Left ventricle myocardium inferior (tissue), 1 donor: ENCODE measurements at regions not wholly inside any gene's neighbourhood (a gene's known extent, or its start where the extent isn't known, plus 50 kb on each side); places are given as distances from the start of the nearest gene placed in this dataset.

Experiments used
- DNase-seq: peaks from one replicate; pipeline ENCODE4 v3.0.0-alpha.2; 2020
- H3K27ac ChIP-seq: fragments of 200-600 bp; replicated peaks from 2 replicates; pipeline ENCODE4 v1.8.0; 2021
- H3K27me3 ChIP-seq: fragments of 200-600 bp; 2 replicates; pipeline ENCODE4 v1.8.0; 2021; ENCODE audit warnings: low read depth
- H3K36me3 ChIP-seq: fragments of 200-600 bp; 2 replicates; pipeline ENCODE4 v1.8.0; 2021
- H3K4me1 ChIP-seq: fragments of 200-600 bp; 2 replicates; pipeline ENCODE4 v1.8.0; 2021
- H3K4me3 ChIP-seq: fragments of 200-600 bp; 2 replicates; pipeline ENCODE4 v1.8.0; 2021; ENCODE audit warnings: mild to moderate bottlenecking, moderate library complexity
- H3K9me3 ChIP-seq: fragments of 200-600 bp; replicated peaks from 2 replicates; pipeline ENCODE4 v1.8.0; 2021
- intact Hi-C: fragments of 100-400 bp; cut with micrococcal nuclease; formaldehyde crosslinking; loops from one replicate; pipeline ENCODE4 v1.11.0; 2022
- TF ChIP-seq, protein P1 (sequence below): fragments of 200-600 bp; IDR thresholded peaks from 2 replicates; pipeline ENCODE4 v1.8.0; 2021; ENCODE audit warnings: antibody characterized with exemption, mild to moderate bottlenecking, borderline replicate concordance
- donor health status: DM: no; HTN: yes; CAD: no; lungs with severe emphysema.

DNA sequence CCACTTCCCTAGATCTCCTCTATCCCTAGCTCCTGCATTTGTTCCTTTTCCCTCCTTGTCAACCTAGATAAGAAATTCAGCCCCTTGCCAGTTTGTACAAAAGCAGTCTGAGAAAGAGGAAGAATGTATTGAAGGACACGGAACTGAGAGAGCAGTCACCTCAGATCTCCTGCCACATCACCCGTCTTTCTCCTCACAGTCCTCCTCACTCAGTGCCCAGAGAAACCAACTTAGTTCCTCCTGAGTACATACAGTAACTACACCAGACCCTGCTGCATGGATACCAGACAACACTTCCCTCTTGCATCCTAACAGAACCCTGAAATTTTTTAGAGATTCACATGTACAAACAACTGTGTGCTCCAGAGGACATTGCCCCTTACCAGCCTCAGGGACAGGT, 563.6 kb upstream of the ADAMTS9 start:
- Histone ChIP-seq H3K36me3 (no peaks in the 10 kb centered on the region), H3K9me3 (peaks cover 13% of the 10 kb centered on the region), H3K4me1 (no peaks in the 10 kb centered on the region), H3K27ac (no peak overlapping the region), H3K27me3 (no peaks in the 10 kb centered on the region), H3K4me3 (no peak overlapping the region)
- TF ChIP-seq, protein P1, sequence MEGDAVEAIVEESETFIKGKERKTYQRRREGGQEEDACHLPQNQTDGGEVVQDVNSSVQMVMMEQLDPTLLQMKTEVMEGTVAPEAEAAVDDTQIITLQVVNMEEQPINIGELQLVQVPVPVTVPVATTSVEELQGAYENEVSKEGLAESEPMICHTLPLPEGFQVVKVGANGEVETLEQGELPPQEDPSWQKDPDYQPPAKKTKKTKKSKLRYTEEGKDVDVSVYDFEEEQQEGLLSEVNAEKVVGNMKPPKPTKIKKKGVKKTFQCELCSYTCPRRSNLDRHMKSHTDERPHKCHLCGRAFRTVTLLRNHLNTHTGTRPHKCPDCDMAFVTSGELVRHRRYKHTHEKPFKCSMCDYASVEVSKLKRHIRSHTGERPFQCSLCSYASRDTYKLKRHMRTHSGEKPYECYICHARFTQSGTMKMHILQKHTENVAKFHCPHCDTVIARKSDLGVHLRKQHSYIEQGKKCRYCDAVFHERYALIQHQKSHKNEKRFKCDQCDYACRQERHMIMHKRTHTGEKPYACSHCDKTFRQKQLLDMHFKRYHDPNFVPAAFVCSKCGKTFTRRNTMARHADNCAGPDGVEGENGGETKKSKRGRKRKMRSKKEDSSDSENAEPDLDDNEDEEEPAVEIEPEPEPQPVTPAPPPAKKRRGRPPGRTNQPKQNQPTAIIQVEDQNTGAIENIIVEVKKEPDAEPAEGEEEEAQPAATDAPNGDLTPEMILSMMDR = no peak
- intact Hi-C loops = no loop called here
- DNase-seq = no peak

DNA sequence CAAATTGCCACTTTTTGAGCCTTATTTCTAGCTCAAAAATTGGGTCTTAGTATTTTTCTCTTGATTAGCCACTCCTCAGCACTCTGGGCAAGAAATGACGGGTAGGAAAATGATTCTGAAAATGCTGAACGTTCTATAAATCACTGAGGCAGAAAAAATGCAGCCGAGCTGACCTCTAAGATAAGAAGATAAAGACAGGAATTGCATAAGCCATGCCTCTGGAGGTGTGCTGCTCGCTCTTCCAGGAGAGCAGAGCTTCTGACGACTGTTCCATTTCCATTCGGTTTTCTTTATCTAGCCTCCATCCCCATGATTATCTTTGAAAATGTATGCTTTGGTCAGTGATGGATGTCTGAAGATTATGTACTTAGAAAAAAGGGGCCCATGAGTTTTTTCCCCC, 558.8 kb upstream of the ADAMTS9 start:
- intact Hi-C loops = loop anchor here (5.0 to 10.0 kb wide), 2 partner anchors 559 to 712 kb away; partner anchors contain the start of gene ADAMTS9
- H3K9me3 ChIP-seq = peaks cover 6% of the 10 kb centered on the region
- H3K4me1 ChIP-seq = peaks cover 7% of the 10 kb centered on the region
- TF ChIP-seq, protein P1 = no peak
- no peaks in the 10 kb centered on the region for H3K27me3 ChIP-seq
- no peak for DNase-seq
- no peak overlapping the region for H3K27ac ChIP-seq
- H3K36me3 ChIP-seq = no peaks in the 10 kb centered on the region
- H3K4me3 ChIP-seq = no peak overlapping the region

DNA sequence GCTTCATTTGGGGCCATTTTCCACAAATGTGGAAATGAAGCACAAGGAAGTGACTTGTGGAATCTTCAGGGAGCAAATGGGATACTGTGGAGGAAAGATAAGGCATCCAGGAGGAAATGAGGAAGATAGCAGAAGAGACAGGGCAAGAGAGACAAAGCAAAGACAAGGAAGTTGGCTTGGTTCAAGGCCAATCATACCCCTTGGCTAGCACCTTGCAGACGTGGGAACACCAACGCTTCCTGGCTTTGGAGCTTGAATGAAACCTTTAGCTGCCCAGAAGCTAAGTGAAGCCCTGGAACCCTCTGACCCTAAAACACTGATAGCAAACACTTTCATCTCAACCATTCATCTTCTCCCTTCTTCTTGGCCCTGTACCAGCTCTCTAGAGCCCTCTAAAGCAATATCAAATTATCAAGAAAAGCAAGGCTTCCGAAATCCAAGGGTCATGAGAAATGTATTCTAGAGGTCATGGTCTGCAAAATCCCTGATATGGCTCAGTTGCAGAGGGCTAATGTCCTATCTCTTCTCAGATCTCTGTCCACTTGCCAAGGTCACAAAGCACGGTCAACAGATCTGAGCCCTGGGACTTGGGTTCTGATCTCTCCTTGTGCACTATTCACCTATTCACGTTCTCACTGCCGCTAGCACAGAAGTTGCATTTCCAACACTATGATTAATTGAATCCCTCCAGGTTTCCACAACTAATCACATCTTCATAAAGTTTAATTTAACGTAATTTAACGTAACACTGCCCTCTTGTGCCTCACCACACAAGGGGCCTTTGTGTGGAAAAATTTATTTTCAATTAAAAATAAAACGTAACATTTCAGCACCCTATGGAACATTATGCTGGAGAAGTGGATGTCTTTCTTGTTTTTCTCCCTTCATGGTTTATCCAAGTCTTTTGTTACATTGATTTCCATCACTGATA, 557.6 kb upstream of the ADAMTS9 start:
- no peak overlapping the region for H3K4me3 ChIP-seq
- H3K4me1 ChIP-seq = peaks cover 7% of the 10 kb centered on the region
- H3K27ac ChIP-seq = no peak overlapping the region
- no peak for DNase-seq
- peaks cover 6% of the 10 kb centered on the region for H3K9me3 ChIP-seq
- TF ChIP-seq, protein P1 = peak; percentile 59
- no peaks in the 10 kb centered on the region for H3K36me3 ChIP-seq
- intact Hi-C loops = loop anchor here (5.0 to 10.0 kb wide), 2 partner anchors 558 to 711 kb away; partner anchors contain the start of gene ADAMTS9
- H3K27me3 ChIP-seq = no peaks in the 10 kb centered on the region

DNA sequence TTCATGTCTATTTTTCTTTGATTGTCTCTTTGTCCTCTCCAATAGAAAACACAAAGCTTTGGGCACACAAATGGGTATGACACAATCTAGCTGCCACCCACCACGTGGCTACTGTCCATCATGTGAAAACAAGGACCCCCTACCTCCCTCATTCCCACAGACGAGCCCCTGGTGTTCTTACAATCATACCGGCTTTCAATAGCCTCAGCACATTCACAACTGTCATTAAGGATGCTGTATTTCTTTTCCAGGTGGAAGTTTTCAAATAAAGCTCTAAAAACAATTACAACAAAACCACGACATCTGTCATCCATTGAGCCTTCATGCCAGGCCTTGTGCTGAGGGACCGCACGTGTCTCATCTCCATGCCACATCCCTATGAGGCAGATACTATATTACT, 552.6 kb upstream of the ADAMTS9 start:
- Histone ChIP-seq H3K4me3 (no peak overlapping the region), H3K27ac (no peak overlapping the region), H3K27me3 (no peaks in the 10 kb centered on the region), H3K36me3 (no peaks in the 10 kb centered on the region), H3K9me3 (peaks cover 14% of the 10 kb centered on the region), H3K4me1 (peaks cover 3% of the 10 kb centered on the region)
- TF ChIP-seq, protein P1 = no peak
- DNase-seq = no peak
- intact Hi-C loops = loop anchor here (10.0 kb wide), 1 partner anchor 706 kb away; no protein-coding TSS in a partner anchor

DNA sequence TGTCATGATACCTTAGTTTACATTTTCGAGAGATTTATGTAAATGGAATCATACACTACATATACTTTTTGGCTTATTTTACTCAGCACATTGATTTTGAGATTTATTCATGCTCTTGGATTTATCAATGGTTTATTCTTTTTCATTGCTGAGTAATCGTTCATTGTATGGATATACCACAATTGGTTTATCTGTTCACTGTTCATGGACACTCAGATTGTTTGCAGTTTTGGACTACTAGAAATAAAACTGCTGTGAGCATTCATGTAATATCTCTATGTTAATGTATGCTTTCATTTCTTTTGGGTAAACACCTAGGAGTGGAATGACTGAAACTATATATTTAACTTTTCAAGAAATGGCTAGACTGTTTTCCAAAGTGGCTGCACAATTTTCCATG, 550.9 kb upstream of the ADAMTS9 start:
- Histone ChIP-seq H3K9me3 (peaks cover 14% of the 10 kb centered on the region), H3K27ac (no peak overlapping the region), H3K36me3 (no peaks in the 10 kb centered on the region), H3K4me1 (no peaks in the 10 kb centered on the region), H3K4me3 (no peak overlapping the region), H3K27me3 (no peaks in the 10 kb centered on the region)
- no peak for DNase-seq
- TF ChIP-seq, protein P1 = no peak
- intact Hi-C loops = no loop called here
